WTC11 (cell line): ENCODE measurements at regions not wholly inside any gene's neighbourhood (a gene's known extent, or its start where the extent isn't known, plus 50 kb on each side); places are given as distances from the start of the nearest gene placed in this dataset.

ENCODE experiments used
- ETV6 ChIP-seq: sonication (generic); formaldehyde crosslinking; IDR thresholded peaks from 2 replicates; pipeline ENCODE4 v1.8.1; 2022; ENCODE audit warnings: mild to moderate bottlenecking, missing genetic modification reagents
- FOXJ3 ChIP-seq: sonication (generic); formaldehyde crosslinking; IDR thresholded peaks from 2 replicates; pipeline ENCODE4 v1.9.0; 2021; ENCODE audit warnings: missing genetic modification reagents, mild to moderate bottlenecking, borderline replicate concordance
- NFYB ChIP-seq: sonication (generic); formaldehyde crosslinking; conservative IDR thresholded peaks from 2 replicates; pipeline ENCODE4 v1.8.0; 2022; ENCODE audit warnings: low read depth, missing genetic modification reagents
- TEAD4 ChIP-seq: sonication (generic); formaldehyde crosslinking; IDR thresholded peaks from 2 replicates; pipeline ENCODE4 v1.8.0; 2022; ENCODE audit warnings: mild to moderate bottlenecking, missing genetic modification reagents
- TF ChIP-seq, protein P1 (sequence below): fragments of 200-600 bp; IDR thresholded peaks from 2 replicates; pipeline ENCODE4 v1.8.0; 2022; ENCODE audit warnings: antibody characterized with exemption
- TF ChIP-seq, protein P2 (sequence below): sonication (generic); formaldehyde crosslinking; IDR thresholded peaks from 2 replicates; pipeline ENCODE4 v1.8.0; 2022; ENCODE audit warnings: mild to moderate bottlenecking, missing genetic modification reagents
- TF ChIP-seq, protein P3 (sequence below): sonication (generic); formaldehyde crosslinking; IDR thresholded peaks from 2 replicates; pipeline ENCODE4 v1.8.1; 2023; ENCODE audit warnings: mild to moderate bottlenecking, missing genetic modification reagents, borderline replicate concordance

DNA sequence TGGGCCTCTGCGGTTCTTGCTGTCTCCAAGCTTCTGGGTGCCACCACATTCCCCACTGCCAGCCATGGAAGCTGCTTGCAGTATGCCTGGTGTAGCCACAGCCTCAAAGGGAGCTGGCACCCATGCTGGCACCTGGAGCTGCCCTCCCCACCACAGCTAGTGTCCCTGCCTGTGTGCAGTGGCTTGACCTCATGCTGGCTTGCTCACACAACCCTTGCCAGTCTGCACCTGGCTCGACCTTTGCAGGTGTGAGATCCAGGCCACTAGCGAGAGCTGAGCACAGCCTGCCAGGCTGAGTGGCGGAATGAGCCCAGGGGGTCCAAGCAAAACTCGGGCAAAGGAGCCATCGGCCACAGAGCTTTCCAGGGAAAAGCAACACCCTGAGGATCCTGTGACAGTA, 236.7 kb upstream of the CSNK1A1L start:
- TF ChIP-seq, protein P1, sequence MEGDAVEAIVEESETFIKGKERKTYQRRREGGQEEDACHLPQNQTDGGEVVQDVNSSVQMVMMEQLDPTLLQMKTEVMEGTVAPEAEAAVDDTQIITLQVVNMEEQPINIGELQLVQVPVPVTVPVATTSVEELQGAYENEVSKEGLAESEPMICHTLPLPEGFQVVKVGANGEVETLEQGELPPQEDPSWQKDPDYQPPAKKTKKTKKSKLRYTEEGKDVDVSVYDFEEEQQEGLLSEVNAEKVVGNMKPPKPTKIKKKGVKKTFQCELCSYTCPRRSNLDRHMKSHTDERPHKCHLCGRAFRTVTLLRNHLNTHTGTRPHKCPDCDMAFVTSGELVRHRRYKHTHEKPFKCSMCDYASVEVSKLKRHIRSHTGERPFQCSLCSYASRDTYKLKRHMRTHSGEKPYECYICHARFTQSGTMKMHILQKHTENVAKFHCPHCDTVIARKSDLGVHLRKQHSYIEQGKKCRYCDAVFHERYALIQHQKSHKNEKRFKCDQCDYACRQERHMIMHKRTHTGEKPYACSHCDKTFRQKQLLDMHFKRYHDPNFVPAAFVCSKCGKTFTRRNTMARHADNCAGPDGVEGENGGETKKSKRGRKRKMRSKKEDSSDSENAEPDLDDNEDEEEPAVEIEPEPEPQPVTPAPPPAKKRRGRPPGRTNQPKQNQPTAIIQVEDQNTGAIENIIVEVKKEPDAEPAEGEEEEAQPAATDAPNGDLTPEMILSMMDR, result no peak
- TF ChIP-seq, protein P2, sequence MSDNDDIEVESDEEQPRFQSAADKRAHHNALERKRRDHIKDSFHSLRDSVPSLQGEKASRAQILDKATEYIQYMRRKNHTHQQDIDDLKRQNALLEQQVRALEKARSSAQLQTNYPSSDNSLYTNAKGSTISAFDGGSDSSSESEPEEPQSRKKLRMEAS, result no peak
- TF ChIP-seq ETV6 (no peak), NFYB (CRISPR knock-in tag) (no peak), FOXJ3 (no peak), TEAD4 (CRISPR knock-in tag) (no peak)
- TF ChIP-seq, protein P3, sequence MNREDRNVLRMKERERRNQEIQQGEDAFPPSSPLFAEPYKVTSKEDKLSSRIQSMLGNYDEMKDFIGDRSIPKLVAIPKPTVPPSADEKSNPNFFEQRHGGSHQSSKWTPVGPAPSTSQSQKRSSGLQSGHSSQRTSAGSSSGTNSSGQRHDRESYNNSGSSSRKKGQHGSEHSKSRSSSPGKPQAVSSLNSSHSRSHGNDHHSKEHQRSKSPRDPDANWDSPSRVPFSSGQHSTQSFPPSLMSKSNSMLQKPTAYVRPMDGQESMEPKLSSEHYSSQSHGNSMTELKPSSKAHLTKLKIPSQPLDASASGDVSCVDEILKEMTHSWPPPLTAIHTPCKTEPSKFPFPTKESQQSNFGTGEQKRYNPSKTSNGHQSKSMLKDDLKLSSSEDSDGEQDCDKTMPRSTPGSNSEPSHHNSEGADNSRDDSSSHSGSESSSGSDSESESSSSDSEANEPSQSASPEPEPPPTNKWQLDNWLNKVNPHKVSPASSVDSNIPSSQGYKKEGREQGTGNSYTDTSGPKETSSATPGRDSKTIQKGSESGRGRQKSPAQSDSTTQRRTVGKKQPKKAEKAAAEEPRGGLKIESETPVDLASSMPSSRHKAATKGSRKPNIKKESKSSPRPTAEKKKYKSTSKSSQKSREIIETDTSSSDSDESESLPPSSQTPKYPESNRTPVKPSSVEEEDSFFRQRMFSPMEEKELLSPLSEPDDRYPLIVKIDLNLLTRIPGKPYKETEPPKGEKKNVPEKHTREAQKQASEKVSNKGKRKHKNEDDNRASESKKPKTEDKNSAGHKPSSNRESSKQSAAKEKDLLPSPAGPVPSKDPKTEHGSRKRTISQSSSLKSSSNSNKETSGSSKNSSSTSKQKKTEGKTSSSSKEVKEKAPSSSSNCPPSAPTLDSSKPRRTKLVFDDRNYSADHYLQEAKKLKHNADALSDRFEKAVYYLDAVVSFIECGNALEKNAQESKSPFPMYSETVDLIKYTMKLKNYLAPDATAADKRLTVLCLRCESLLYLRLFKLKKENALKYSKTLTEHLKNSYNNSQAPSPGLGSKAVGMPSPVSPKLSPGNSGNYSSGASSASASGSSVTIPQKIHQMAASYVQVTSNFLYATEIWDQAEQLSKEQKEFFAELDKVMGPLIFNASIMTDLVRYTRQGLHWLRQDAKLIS, result no peak
